GM12878 (cell line): ENCODE measurements at regions not wholly inside any gene's neighbourhood (a gene's known extent, or its start where the extent isn't known, plus 50 kb on each side); places are given as distances from the start of the nearest gene placed in this dataset.

Experiments
- ATAC-seq: fragments of 200-7000 bp; cut with Tn5 transposase; 3 replicates; pipeline ENCODE4 v1.9.1; 2020; ENCODE audit warnings: mild to moderate bottlenecking, moderate library complexity
- BruUV-seq: library from RNA; stranded (reverse); fragments of 400-500 nt; replicated peaks from 2 replicates; lab custom pipeline; 2021; lab: Mats Ljungman, UMichigan
- CTCF ChIA-PET: fragments of 300-600 bp; sonication (Branson Sonifier 250); formaldehyde crosslinking; extraction: SDS; loops from one replicate; lab custom pipeline; 2021; ENCODE audit warnings: inconsistent platforms; lab: Yijun Ruan, JAX
- POLR2A ChIA-PET: fragments of 350-600 bp; formaldehyde crosslinking; extraction: SDS; loops from one replicate; lab custom pipeline; 2021; ENCODE audit warnings: inconsistent platforms; lab: Charles Lee
- RAD21 ChIA-PET: fragments of 300-600 bp; sonication (Branson Sonifier 250); formaldehyde crosslinking; loops from one replicate; lab custom pipeline; 2023; ENCODE audit warnings: antibody characterized with exemption; ENCODE audit not compliant: unreplicated experiment; lab: Charles Lee
- SMC1A ChIA-PET: fragments of 300-600 bp; sonication (Branson Sonifier 250); formaldehyde crosslinking; loops from one replicate; lab custom pipeline; 2023; ENCODE audit not compliant: unreplicated experiment, uncharacterized antibody; lab: Charles Lee
- DNase-seq: peaks from one replicate; pipeline ENCODE4 v3.0.0-alpha.2; 2011; ENCODE audit warnings: low read depth, low spot score
- FAIRE-seq: peaks from 3 replicates; lab custom pipeline; 2011; peaks lifted over from hg19 to GRCh38; lab: Jason Lieb, UNC
- H2AFZ ChIP-seq: 2 replicates; pipeline ENCODE4 v1.6.0; 2011; ENCODE audit warnings: low read depth, low read length, control low read depth; ENCODE audit not compliant: control insufficient read depth
- H3K27ac ChIP-seq: 2 replicates; pipeline ENCODE4 v1.5.1; 2011; ENCODE audit warnings: control low read depth; ENCODE audit not compliant: control insufficient read depth, insufficient read depth
- H3K27me3 ChIP-seq, 2 experiments: replicated peaks in 1 of 2; 2 replicates each; pipeline versions ENCODE4 v1.6.0 to v1.6.1; 2011; ENCODE audit warnings: low read length in 1 of 2; ENCODE audit not compliant: control insufficient read depth in 2 of 2, insufficient read depth in 2 of 2
- H3K36me3 ChIP-seq, 2 experiments: 2 replicates each; pipeline ENCODE4 v1.5.1; 2011; ENCODE audit warnings: low read length in 1 of 2; ENCODE audit not compliant: control insufficient read depth in 2 of 2, insufficient read depth in 2 of 2
- H3K4me1 ChIP-seq: 2 replicates; pipeline ENCODE4 v1.6.1; 2011; ENCODE audit warnings: mild to moderate bottlenecking, low read length, moderate library complexity, mixed read lengths; ENCODE audit not compliant: control insufficient read depth, insufficient read depth
- H3K4me2 ChIP-seq: 2 replicates; pipeline ENCODE4 v1.6.0; 2011; ENCODE audit warnings: control low read depth; ENCODE audit not compliant: control insufficient read depth, insufficient read depth
- H3K4me3 ChIP-seq: fragments of 200-600 bp; sonication (generic); 2 replicates; pipeline ENCODE4 v1.5.1; 2016
- H3K79me2 ChIP-seq: 2 replicates; pipeline ENCODE4 v1.6.0; 2011; ENCODE audit warnings: low read length; ENCODE audit not compliant: control insufficient read depth, insufficient read depth
- H3K9ac ChIP-seq: 2 replicates; pipeline ENCODE4 v1.8.0; 2011; ENCODE audit warnings: low read length, control low read depth, mixed read lengths; ENCODE audit not compliant: control insufficient read depth, insufficient read depth
- H3K9me3 ChIP-seq: replicated peaks from 3 replicates; pipeline ENCODE4 v1.5.1; 2011; ENCODE audit warnings: mild to moderate bottlenecking, low read length; ENCODE audit not compliant: control insufficient read depth, insufficient read depth
- H4K20me1 ChIP-seq: 2 replicates; pipeline ENCODE4 v1.6.0; 2011; ENCODE audit not compliant: control insufficient read depth, insufficient read depth
- BRCA1 ChIP-seq: IDR thresholded peaks from 2 replicates; pipeline ENCODE4 v1.6.1; 2011; ENCODE audit warnings: low read depth, low read length, improper control_type of control experiment
- CBX5 ChIP-seq: sonication (generic); IDR thresholded peaks from 2 replicates; pipeline ENCODE4 v1.6.1; 2016; ENCODE audit warnings: low read depth, moderate library complexity, mild to moderate bottlenecking, inconsistent platforms
- IKZF2 ChIP-seq, 2 experiments: fragments of 450-650 bp; IDR thresholded peaks; 2 replicates each; pipeline ENCODE4 v1.6.1; 2017; ENCODE audit warnings: mild to moderate bottlenecking in 2 of 2, moderate library complexity in 2 of 2
- IRF4 ChIP-seq: IDR thresholded peaks from 2 replicates; pipeline ENCODE4 v1.6.1; 2011; ENCODE audit warnings: low read depth, low read length
- MEF2B ChIP-seq: fragments of 450-650 bp; IDR thresholded peaks from 2 replicates; pipeline ENCODE4 v1.6.1; 2018; ENCODE audit warnings: mild to moderate bottlenecking, moderate library complexity; ENCODE audit not compliant: partially characterized antibody, poor library complexity, severe bottlenecking
- MTA3 ChIP-seq: IDR thresholded peaks from 2 replicates; pipeline ENCODE4 v1.6.1; 2012; ENCODE audit warnings: low read length, inconsistent platforms, borderline replicate concordance
- NR2C2 ChIP-seq: IDR thresholded peaks from 2 replicates; pipeline ENCODE4 v1.6.1; 2011; ENCODE audit warnings: borderline replicate concordance, low read depth; ENCODE audit not compliant: control insufficient read depth, insufficient read length
- NR2F1 ChIP-seq: fragments of 450-650 bp; conservative IDR thresholded peaks from 2 replicates; pipeline ENCODE4 v1.6.1; 2017; ENCODE audit warnings: mild to moderate bottlenecking
- PAX8 ChIP-seq: fragments of 450-650 bp; IDR thresholded peaks from 2 replicates; pipeline ENCODE4 v1.6.1; 2017; ENCODE audit warnings: mild to moderate bottlenecking, moderate library complexity
- RBBP5 ChIP-seq: fragments of 200-600 bp; sonication (generic); conservative IDR thresholded peaks from 2 replicates; pipeline ENCODE4 v1.6.1; 2016
- SMAD5 ChIP-seq: IDR thresholded peaks from 2 replicates; pipeline ENCODE4 v1.6.1; 2016; ENCODE audit warnings: antibody characterized with exemption, low read depth
- SP1 ChIP-seq: IDR thresholded peaks from one replicate; pipeline ENCODE4 v1.6.1; 2011; ENCODE audit warnings: low read depth, low read length
- STAT1 ChIP-seq: fragments of 450-650 bp; conservative IDR thresholded peaks from 2 replicates; pipeline ENCODE4 v1.6.1; 2014; ENCODE audit warnings: antibody characterized with exemption, mild to moderate bottlenecking
- ZBED1 ChIP-seq: IDR thresholded peaks from 2 replicates; pipeline ENCODE4 v1.6.1; 2016; ENCODE audit warnings: borderline replicate concordance
- ZNF384 ChIP-seq: IDR thresholded peaks from 2 replicates; pipeline ENCODE4 v1.6.1; 2012; ENCODE audit warnings: low read depth, mild to moderate bottlenecking, low read length, improper control_type of control experiment, borderline replicate concordance
- WGBS: methylation state at CpG from one replicate; pipeline ENCODE4 v1.1.6; 2016; ENCODE audit warnings: low lambda C conversion rate; ENCODE audit not compliant: insufficient replicate concordance, insufficient coverage; ENCODE audit errors: missing lambda C conversion rate; 5-methylcytosine and 5-hydroxymethylcytosine counted together
- in situ Hi-C: fragments of 300-500 bp; cut with MboI; formaldehyde crosslinking; loops from 9 replicates; pipeline ENCODE4 v1.14.3; 2018; ENCODE audit warnings: mixed read lengths
- intact Hi-C: fragments of 100-400 bp; cut with micrococcal nuclease; formaldehyde crosslinking; loops from one replicate; pipeline ENCODE4 v1.14.2; 2022; ENCODE audit not compliant: unreplicated experiment
- TF ChIP-seq, protein P1 (sequence below): IDR thresholded peaks from 2 replicates; pipeline ENCODE4 v1.6.1; 2012; ENCODE audit warnings: low read depth, low read length, improper control_type of control experiment
- TF ChIP-seq, protein P2 (sequence below): fragments of 450-650 bp; IDR thresholded peaks from 2 replicates; pipeline ENCODE4 v1.6.1; 2018; ENCODE audit warnings: borderline replicate concordance, mild to moderate bottlenecking; ENCODE audit not compliant: partially characterized antibody

DNA sequence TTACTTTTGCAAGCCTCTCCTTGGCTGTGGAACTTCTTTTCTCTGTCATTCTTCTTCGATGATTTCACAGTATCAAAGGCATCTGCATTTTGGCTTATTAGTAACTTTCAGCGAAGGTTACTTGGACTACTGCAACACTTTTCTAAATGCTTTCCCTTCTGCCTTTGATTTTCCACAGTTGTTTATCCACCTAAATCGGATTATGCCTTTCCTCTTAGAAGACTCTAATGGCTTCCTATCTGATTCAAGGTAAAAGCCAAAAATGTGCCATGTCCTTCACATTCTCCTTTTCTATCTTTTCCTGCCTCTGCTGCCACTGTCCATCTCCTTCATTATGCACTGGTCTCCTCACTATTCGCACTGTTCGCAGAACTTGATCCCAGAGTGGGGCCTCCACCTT, 1606.3 kb upstream of the LRRTM3 start:
- RAD21 ChIA-PET = no interaction called here
- BruUV-seq = no TSS peak
- Histone ChIP-seq H3K79me2 (no peaks in the 10 kb centered on the region), H3K27ac (no peak overlapping the region), H3K9me3 (no peaks in the 10 kb centered on the region), H2AFZ (no peak overlapping the region), H4K20me1 (no peaks in the 10 kb centered on the region), H3K9ac (no peak overlapping the region), H3K4me1 (no peaks in the 10 kb centered on the region), H3K27me3 (no peaks in the 10 kb centered on the region), H3K4me3 (no peak overlapping the region), H3K36me3 (no peaks in the 10 kb centered on the region), H3K4me2 (no peak overlapping the region)
- 32% methylated on average over 5 of the region's 5 CpGs for WGBS
- in situ Hi-C loops = no loop called here
- DNase-seq (no peak), FAIRE-seq (no peak), ATAC-seq (no peak)
- intact Hi-C loops = no loop called here
- SMC1A ChIA-PET = no interaction called here
- POLR2A ChIA-PET = no interaction called here
- TF ChIP-seq MTA3 = no peak
- CTCF ChIA-PET = no interaction called here

DNA sequence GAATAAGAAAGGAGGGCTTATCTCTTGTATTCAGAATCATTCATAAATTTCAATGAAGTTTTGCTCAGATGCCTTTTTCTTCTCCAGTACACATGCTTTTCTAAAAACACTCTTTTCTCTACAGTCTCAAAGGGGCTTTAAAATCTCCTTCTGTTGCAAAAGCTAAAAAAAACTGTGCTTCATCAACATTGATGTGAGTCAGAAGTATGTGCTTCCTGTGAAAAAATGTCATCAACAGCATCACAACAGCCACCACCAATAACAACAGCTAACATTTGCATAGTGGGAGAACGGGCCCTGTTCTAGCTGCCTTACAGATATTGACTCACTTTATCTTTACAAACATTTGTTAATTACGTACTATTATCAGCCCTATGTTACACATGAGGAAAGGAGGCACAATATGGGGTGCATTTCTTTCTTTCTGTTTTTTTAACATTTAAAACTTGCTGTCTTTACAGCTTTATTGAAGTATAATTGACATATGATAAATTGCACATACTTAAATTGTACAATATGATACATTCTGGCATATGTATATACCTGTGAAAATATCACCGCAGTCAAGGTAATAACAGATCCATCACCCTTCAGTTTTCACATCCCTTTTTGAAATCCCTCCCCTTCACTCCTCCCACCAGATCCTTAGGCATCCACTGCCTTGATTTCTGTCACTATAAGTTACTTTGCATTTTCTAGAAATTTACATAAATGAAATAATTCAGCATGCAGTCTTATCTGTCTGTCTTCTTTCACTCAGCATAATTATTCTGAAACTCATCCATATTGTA, 1605.4 kb upstream of the LRRTM3 start:
- Histone ChIP-seq H3K27me3 (no peaks in the 10 kb centered on the region), H2AFZ (no peak overlapping the region), H3K4me1 (no peaks in the 10 kb centered on the region), H3K4me3 (no peak overlapping the region), H4K20me1 (no peaks in the 10 kb centered on the region), H3K36me3 (no peaks in the 10 kb centered on the region), H3K79me2 (no peaks in the 10 kb centered on the region), H3K9ac (no peak overlapping the region), H3K4me2 (no peak overlapping the region), H3K9me3 (no peaks in the 10 kb centered on the region), H3K27ac (no peak overlapping the region)
- no TSS peak for BruUV-seq
- 21% methylated on average over 3 of the region's 3 CpGs for WGBS
- ATAC-seq (no peak), FAIRE-seq (no peak), DNase-seq (no peak)
- ChIA-PET POLR2A (no interaction called here), SMC1A (interaction anchor here (0.6 to 1.5 kb wide), 2 partner anchors 12 to 13 kb away, joined by 3 to 4 read pairs; no protein-coding TSS in a partner anchor), CTCF (interaction anchor here (0.7 kb wide), 1 partner anchor 1164 kb away, joined by 3 read pairs; no protein-coding TSS in a partner anchor), RAD21 (no interaction called here)
- in situ Hi-C loops (no loop called here), intact Hi-C loops (no loop called here)
- TF ChIP-seq IKZF2 (IDR thresholded peaks at IDR 0.05) (no peak), SP1 (no peak), IRF4 (no peak), ZNF384 (no peak), SMAD5 (no peak), CBX5 (no peak), RBBP5 (no peak), MEF2B (no peak), NR2C2 (no peak), BRCA1 (no peak), STAT1 (no peak), PAX8 (no peak), ZBED1 (no peak), NR2F1 (no peak)
- TF ChIP-seq, protein P1, sequence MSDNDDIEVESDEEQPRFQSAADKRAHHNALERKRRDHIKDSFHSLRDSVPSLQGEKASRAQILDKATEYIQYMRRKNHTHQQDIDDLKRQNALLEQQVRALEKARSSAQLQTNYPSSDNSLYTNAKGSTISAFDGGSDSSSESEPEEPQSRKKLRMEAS = no peak
- TF ChIP-seq, protein P2, sequence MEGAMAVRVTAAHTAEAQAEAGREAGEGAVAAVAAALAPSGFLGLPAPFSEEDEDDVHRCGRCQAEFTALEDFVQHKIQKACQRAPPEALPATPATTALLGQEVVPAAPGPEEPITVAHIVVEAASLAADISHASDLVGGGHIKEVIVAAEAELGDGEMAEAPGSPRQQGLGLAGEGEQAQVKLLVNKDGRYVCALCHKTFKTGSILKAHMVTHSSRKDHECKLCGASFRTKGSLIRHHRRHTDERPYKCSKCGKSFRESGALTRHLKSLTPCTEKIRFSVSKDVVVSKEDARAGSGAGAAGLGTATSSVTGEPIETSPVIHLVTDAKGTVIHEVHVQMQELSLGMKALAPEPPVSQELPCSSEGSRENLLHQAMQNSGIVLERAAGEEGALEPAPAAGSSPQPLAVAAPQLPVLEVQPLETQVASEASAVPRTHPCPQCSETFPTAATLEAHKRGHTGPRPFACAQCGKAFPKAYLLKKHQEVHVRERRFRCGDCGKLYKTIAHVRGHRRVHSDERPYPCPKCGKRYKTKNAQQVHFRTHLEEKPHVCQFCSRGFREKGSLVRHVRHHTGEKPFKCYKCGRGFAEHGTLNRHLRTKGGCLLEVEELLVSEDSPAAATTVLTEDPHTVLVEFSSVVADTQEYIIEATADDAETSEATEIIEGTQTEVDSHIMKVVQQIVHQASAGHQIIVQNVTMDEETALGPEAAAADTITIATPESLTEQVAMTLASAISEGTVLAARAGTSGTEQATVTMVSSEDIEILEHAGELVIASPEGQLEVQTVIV = no peak
